Panc1 (cell line): ENCODE measurements at regions not wholly inside any gene's neighbourhood (a gene's known extent, or its start where the extent isn't known, plus 50 kb on each side); places are given as distances from the start of the nearest gene placed in this dataset.

Experiments
- ATAC-seq: fragments of 200-7000 bp; cut with Tn5 transposase; 2 replicates; pipeline ENCODE4 v1.9.1; 2020; ENCODE audit warnings: mild to moderate bottlenecking, moderate library complexity
- BruUV-seq: library from RNA; stranded (reverse); fragments of 400-500 nt; replicated peaks from 2 replicates; lab custom pipeline; 2021; lab: Mats Ljungman, UMichigan
- CTCF ChIA-PET: fragments of 300-600 bp; sonication (Branson Sonifier 250); formaldehyde crosslinking; loops from one replicate; lab custom pipeline; 2022; ENCODE audit warnings: antibody characterized with exemption; lab: Charles Lee
- POLR2A ChIA-PET: fragments of 300-600 bp; sonication (Branson Sonifier 250); formaldehyde crosslinking; loops from one replicate; lab custom pipeline; 2022; ENCODE audit warnings: antibody characterized with exemption; lab: Charles Lee
- DNase-seq: peaks from one replicate; pipeline ENCODE4 v3.0.0-alpha.2; 2010; ENCODE audit warnings: low read depth, low spot score
- H3K27ac ChIP-seq: 2 replicates; pipeline ENCODE4 v1.5.1; 2011; ENCODE audit warnings: mild to moderate bottlenecking, low read length, inconsistent platforms
- H3K27me3 ChIP-seq: fragments of 200-500 bp; sonication (Bioruptor generic); 2 replicates; pipeline ENCODE4 v1.6.0; 2014; ENCODE audit warnings: low read length, inconsistent platforms; ENCODE audit not compliant: control insufficient read depth, insufficient read depth
- H3K36me3 ChIP-seq: fragments of 200-500 bp; sonication (Bioruptor generic); 2 replicates; pipeline ENCODE4 v1.5.1; 2014; ENCODE audit warnings: inconsistent platforms, mild to moderate bottlenecking, low read length, moderate library complexity; ENCODE audit not compliant: control insufficient read depth, insufficient read depth
- H3K4me1 ChIP-seq: 2 replicates; pipeline ENCODE4 v1.5.1; 2011; ENCODE audit warnings: inconsistent platforms, mild to moderate bottlenecking, low read length, moderate library complexity; ENCODE audit not compliant: control insufficient read depth, insufficient read depth
- H3K4me3 ChIP-seq, 2 experiments: 2 replicates each; pipeline ENCODE4 v1.5.1; 2011 to 2012; ENCODE audit warnings: low read depth in 2 of 2, low read length in 2 of 2, mild to moderate bottlenecking in 2 of 2, inconsistent platforms in 1 of 2, moderate library complexity in 1 of 2
- H3K9me3 ChIP-seq: fragments of 200-500 bp; sonication (Bioruptor generic); 2 replicates; pipeline ENCODE4 v1.5.1; 2014; ENCODE audit warnings: low read depth, mild to moderate bottlenecking, inconsistent platforms, low read length, moderate library complexity; ENCODE audit not compliant: control insufficient read depth, insufficient read depth
- CTCF ChIP-seq: fragments of 450-650 bp; IDR thresholded peaks from 2 replicates; pipeline ENCODE4 v1.5.1; 2017; ENCODE audit warnings: mild to moderate bottlenecking
- POLR2AphosphoS5 ChIP-seq: IDR thresholded peaks from 2 replicates; pipeline ENCODE4 v1.6.1; 2012; ENCODE audit warnings: mild to moderate bottlenecking, low read depth, low read length, moderate library complexity
- REST ChIP-seq, 2 experiments: IDR thresholded peaks; 2 replicates each; pipeline ENCODE4 v1.6.1; 2011 to 2012; ENCODE audit warnings: low read depth in 2 of 2, control low read depth in 1 of 2, low read length in 1 of 2, mild to moderate bottlenecking in 1 of 2, moderate library complexity in 1 of 2; ENCODE audit not compliant: insufficient read depth in 1 of 2
- SIN3A ChIP-seq: IDR thresholded peaks from 2 replicates; pipeline ENCODE4 v1.6.1; 2012; ENCODE audit warnings: low read depth, mild to moderate bottlenecking, low read length, moderate library complexity, borderline replicate concordance; ENCODE audit not compliant: insufficient read depth
- TCF7L2 ChIP-seq: IDR thresholded peaks from 2 replicates; pipeline ENCODE4 v1.6.1; 2011; ENCODE audit warnings: mild to moderate bottlenecking, low read depth, low read length, inconsistent platforms
- in situ Hi-C: cut with HindIII; loops from 2 replicates; pipeline ENCODE4 v1.10.0; 2016; ENCODE audit warnings: low sequenced_read_pairs, low pct_unique_long_range_greater_than_20kb
- intact Hi-C: fragments of 100-400 bp; cut with micrococcal nuclease; formaldehyde crosslinking; loops from one replicate; pipeline ENCODE4 v1.10.0; 2022; ENCODE audit not compliant: unreplicated experiment

- no peaks in the 10 kb centered on the region for H3K4me1 ChIP-seq
- POLR2A ChIA-PET, result no interaction called here
- H3K4me3 ChIP-seq, result no peak overlapping the region
- no peaks in the 10 kb centered on the region for H3K36me3 ChIP-seq
- no peak for DNase-seq
- no peak for ATAC-seq
- no peaks in the 10 kb centered on the region for H3K27me3 ChIP-seq
- intact Hi-C loops, result no loop called here
- no peaks in the 10 kb centered on the region for H3K9me3 ChIP-seq
- TF ChIP-seq TCF7L2 (no peak), CTCF (no peak), REST (IDR thresholded peaks at IDR 0.05; ENCODE audit: insufficient read depth in 1 of 2, low read depth in 2 of 2, low read length in 1 of 2) (no peak), POLR2AphosphoS5 (no peak), SIN3A (no peak)
- in situ Hi-C loops, result no loop called here
- no peak overlapping the region for H3K27ac ChIP-seq
- CTCF ChIA-PET, result no interaction called here
- BruUV-seq, result no TSS peak
These were observed 430.2 kb downstream of the OMA1 start for GRCh38 chr1:58116284-58116683.

- no peak overlapping the region for H3K4me3 ChIP-seq
- no TSS peak for BruUV-seq
- ChIA-PET POLR2A (no interaction called here), CTCF (no interaction called here)
- H3K4me1 ChIP-seq, result no peaks in the 10 kb centered on the region
- no peaks in the 10 kb centered on the region for H3K9me3 ChIP-seq
- H3K27ac ChIP-seq, result no peak overlapping the region
- in situ Hi-C loops (no loop called here), intact Hi-C loops (no loop called here)
- DNase-seq, result no peak
- ATAC-seq, result no peak
- no peak for TF ChIP-seq REST (IDR thresholded peaks at IDR 0.05; ENCODE audit: insufficient read depth in 1 of 2, low read depth in 2 of 2, low read length in 1 of 2)
- no peak for TF ChIP-seq SIN3A
- TF ChIP-seq CTCF, result no peak
- no peak for TF ChIP-seq TCF7L2
- TF ChIP-seq POLR2AphosphoS5, result no peak
- no peaks in the 10 kb centered on the region for H3K27me3 ChIP-seq
- no peaks in the 10 kb centered on the region for H3K36me3 ChIP-seq
These were observed 436.8 kb downstream of the OMA1 start for GRCh38 chr1:58109646-58110200.
